Fibroblast of mammary gland (primary cell): ENCODE measurements at regions not wholly inside any gene's neighbourhood (a gene's known extent, or its start where the extent isn't known, plus 50 kb on each side); places are given as distances from the start of the nearest gene placed in this dataset.

Source experiments
- DNase-seq: peaks from one replicate; pipeline ENCODE4 v3.0.0-alpha.2; 2010; ENCODE audit warnings: low read depth
- H3K4me3 ChIP-seq: 2 replicates; pipeline ENCODE4 v1.5.1; 2011; ENCODE audit warnings: low read depth, mild to moderate bottlenecking, low read length, moderate library complexity; ENCODE audit not compliant: control insufficient read depth
- CTCF ChIP-seq: conservative IDR thresholded peaks from 2 replicates; pipeline ENCODE4 v1.5.1; 2011; ENCODE audit warnings: low read depth, low read length, inconsistent platforms; ENCODE audit not compliant: control insufficient read depth, insufficient read depth

GRCh38 chr3:115550285-115550761 lies 73.0 kb upstream of the GAP43 start:
- peak; percentile 65 for DNase-seq
- TF ChIP-seq CTCF: no peak
- no peak overlapping the region for H3K4me3 ChIP-seq

GRCh38 chr3:115551016-115551415 lies 72.3 kb upstream of the GAP43 start:
- no peak overlapping the region for H3K4me3 ChIP-seq
- TF ChIP-seq CTCF: no peak

GRCh38 chr3:115552007-115552406 lies 71.3 kb upstream of the GAP43 start:
- TF ChIP-seq CTCF: no peak
- H3K4me3 ChIP-seq: no peak overlapping the region
- no peak for DNase-seq

More at GRCh38 chr3:115551016-115551415, 72.3 kb upstream of the GAP43 start:
- DNase-seq: no peak

GRCh38 chr3:115553796-115554486 lies 69.4 kb upstream of the GAP43 start:
- no peak for TF ChIP-seq CTCF
- H3K4me3 ChIP-seq: no peak overlapping the region
- no peak for DNase-seq

GRCh38 chr3:115554487-115554807 lies 68.9 kb upstream of the GAP43 start:
- no peak for DNase-seq
- no peak for TF ChIP-seq CTCF
- H3K4me3 ChIP-seq: no peak overlapping the region

- H3K4me3 ChIP-seq: no peak overlapping the region
- DNase-seq: no peak
- no peak for TF ChIP-seq CTCF
These were observed 60.6 kb upstream of the GAP43 start for GRCh38 chr3:115562636-115563267.
